ENCODE measurements at regions not wholly inside any gene's neighbourhood (a gene's known extent, or its start where the extent isn't known, plus 50 kb on each side); places are given as distances from the start of the nearest gene placed in this dataset.

GRCh38 chr11:92067016-92067415 is 157.6 kb upstream of the FAT3 start:
- TF ChIP-seq CTCF (IDR thresholded peaks at IDR 0.05; ENCODE audit: insufficient read depth, low read length): no peak
- TF ChIP-seq REST (IDR thresholded peaks at IDR 0.05; ENCODE audit: insufficient replicate concordance, low read depth): no peak
- TF ChIP-seq SPI1 (IDR thresholded peaks at IDR 0.05; ENCODE audit: borderline replicate concordance, low read depth): no peak
- no peak for TF ChIP-seq POLR2AphosphoS5 (IDR thresholded peaks at IDR 0.05; ENCODE audit: low read depth)
- no peak for TF ChIP-seq GABPA (IDR thresholded peaks at IDR 0.05; ENCODE audit: low read depth)
